ENCODE measurements at regions not wholly inside any gene's neighbourhood (a gene's known extent, or its start where the extent isn't known, plus 50 kb on each side); places are given as distances from the start of the nearest gene placed in this dataset.

- TF ChIP-seq CTCF (conservative IDR thresholded peaks at IDR 0.05 in 1 of 2, IDR thresholded peaks at IDR 0.05 in 1 of 2; ENCODE audit: extremely low read depth in 1 of 2, insufficient read depth in 1 of 2, low read depth in 1 of 2, low read length in 2 of 2): no peak
- no peak for TF ChIP-seq EZH2 (IDR thresholded peaks at IDR 0.05; ENCODE audit: borderline replicate concordance, low read length)
Observed at GRCh38 chr7:96539471-96539870, 170.2 kb downstream of the SEM1 start.
